PC-9 (cell line): ENCODE measurements at regions not wholly inside any gene's neighbourhood (a gene's known extent, or its start where the extent isn't known, plus 50 kb on each side); places are given as distances from the start of the nearest gene placed in this dataset.
A peak's percentile ranks its signal among the peaks of the same experiment; 100 is the strongest.

Experiments used
- EZH2 ChIP-seq: fragments of 200-600 bp; sonication (generic); IDR thresholded peaks from 2 replicates; pipeline ENCODE4 v1.8.0; 2017; ENCODE audit warnings: antibody characterized with exemption, low read depth
- TF ChIP-seq, protein P1 (sequence below): fragments of 200-600 bp; sonication (generic); conservative IDR thresholded peaks from 2 replicates; pipeline ENCODE4 v1.6.1; 2017; ENCODE audit warnings: mixed run types, antibody characterized with exemption, mild to moderate bottlenecking, moderate library complexity

DNA sequence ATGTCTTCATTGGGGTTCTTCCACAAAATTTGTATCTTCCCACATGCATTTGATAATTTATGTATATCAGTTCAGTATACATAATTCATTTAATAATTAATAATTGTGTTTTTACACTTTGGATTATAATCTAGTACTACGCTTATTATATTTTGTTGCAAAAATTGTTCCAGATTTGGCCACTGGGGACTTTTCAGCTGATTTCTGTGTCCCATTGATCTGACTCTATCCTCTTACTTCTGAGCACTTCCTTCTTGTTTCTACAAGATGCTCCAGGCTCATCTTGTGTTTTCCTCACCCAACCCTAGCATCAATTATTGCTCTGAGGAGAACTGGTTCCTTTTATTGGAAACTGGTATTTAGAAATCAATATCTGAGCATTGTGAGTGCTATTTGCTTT lies 215.3 kb upstream of the CDH19 start:
- TF ChIP-seq, protein P1, sequence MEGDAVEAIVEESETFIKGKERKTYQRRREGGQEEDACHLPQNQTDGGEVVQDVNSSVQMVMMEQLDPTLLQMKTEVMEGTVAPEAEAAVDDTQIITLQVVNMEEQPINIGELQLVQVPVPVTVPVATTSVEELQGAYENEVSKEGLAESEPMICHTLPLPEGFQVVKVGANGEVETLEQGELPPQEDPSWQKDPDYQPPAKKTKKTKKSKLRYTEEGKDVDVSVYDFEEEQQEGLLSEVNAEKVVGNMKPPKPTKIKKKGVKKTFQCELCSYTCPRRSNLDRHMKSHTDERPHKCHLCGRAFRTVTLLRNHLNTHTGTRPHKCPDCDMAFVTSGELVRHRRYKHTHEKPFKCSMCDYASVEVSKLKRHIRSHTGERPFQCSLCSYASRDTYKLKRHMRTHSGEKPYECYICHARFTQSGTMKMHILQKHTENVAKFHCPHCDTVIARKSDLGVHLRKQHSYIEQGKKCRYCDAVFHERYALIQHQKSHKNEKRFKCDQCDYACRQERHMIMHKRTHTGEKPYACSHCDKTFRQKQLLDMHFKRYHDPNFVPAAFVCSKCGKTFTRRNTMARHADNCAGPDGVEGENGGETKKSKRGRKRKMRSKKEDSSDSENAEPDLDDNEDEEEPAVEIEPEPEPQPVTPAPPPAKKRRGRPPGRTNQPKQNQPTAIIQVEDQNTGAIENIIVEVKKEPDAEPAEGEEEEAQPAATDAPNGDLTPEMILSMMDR = peak; percentile 38; the same call in 1 of the 2 replicates
- no peak for TF ChIP-seq EZH2
